Heart left ventricle (tissue), 13 donors: ENCODE measurements at regions not wholly inside any gene's neighbourhood (a gene's known extent, or its start where the extent isn't known, plus 50 kb on each side); places are given as distances from the start of the nearest gene placed in this dataset.

Experiments used
- CTCF ChIP-seq, 12 donors: fragments of 200-600 bp; sonication (generic) in 4 of 12; IDR thresholded peaks; one replicate each; pipeline versions ENCODE4 v1.5.0 to v1.8.0; 2018 to 2022; ENCODE audit warnings: antibody characterized with exemption in 12 of 12, mild to moderate bottlenecking in 5 of 12
- POLR2A ChIP-seq, 2 donors: fragments of 450-650 bp; IDR thresholded peaks; one replicate each; pipeline ENCODE4 v1.6.1; 2017; ENCODE audit warnings: antibody characterized with exemption in 2 of 2, mild to moderate bottlenecking in 2 of 2, moderate library complexity in 2 of 2
- donor health status: ischemic (EF 13 %, LVEDD 7.1; RV severe dilation, severe dysfunction).
- donor health status: DM: no; HTN: yes; CAD: no.
- donor health status: DM: no; HTN: no; CAD: no.
- donor health status: ischemic (EF 25% LVEDD 6.9; RV normal size, moderate dysfunction).
- donor health status: ischemic (EF 25% LVEDD 5.7; RV mildly dilated, moderate dysfunction).
- donor health status: ischemic (EF 35%, LVEDD 5.7; RV mildly dilated, moderate dysfunction).
- donor health status: nonischemic (EF 11% LVEDD 7.7; RV severe dilation, severe dysfunction).
- donor health status: DM: yes; HTN: yes; CAD: no.
- donor health status: PGD.
- donor health status: ischemic (EF 29% LVEDD 5.4; RV normal size, mild dysfunction).
- donor health status: nonischemic (EF 23%, LVEDD 6.1; RV moderate dilation, normal function).

- no peak for TF ChIP-seq CTCF (IDR thresholded peaks at IDR 0.05)
- no peak for TF ChIP-seq POLR2A (IDR thresholded peaks at IDR 0.05)
Observed at GRCh38 chr13:109395014-109395413, 391.4 kb downstream of the IRS2 start.
